Stimulated activated CD4-positive, alpha-beta T cell treated with anti-CD3 and anti-CD28 coated beads, Interleukin-4, amount 100 ng/mL, for 24 hours (primary cell): ENCODE measurements at regions not wholly inside any gene's neighbourhood (a gene's known extent, or its start where the extent isn't known, plus 50 kb on each side); places are given as distances from the start of the nearest gene placed in this dataset.
"Not testable (repeated sequence)": the region's sequence is repeated elsewhere in the genome, so short reads cannot be mapped to it uniquely, and the experiment has no call there.

ENCODE experiments used
- DNase-seq: peaks from one replicate; pipeline ENCODE4 v3.0.0-alpha.2; 2020

DNA sequence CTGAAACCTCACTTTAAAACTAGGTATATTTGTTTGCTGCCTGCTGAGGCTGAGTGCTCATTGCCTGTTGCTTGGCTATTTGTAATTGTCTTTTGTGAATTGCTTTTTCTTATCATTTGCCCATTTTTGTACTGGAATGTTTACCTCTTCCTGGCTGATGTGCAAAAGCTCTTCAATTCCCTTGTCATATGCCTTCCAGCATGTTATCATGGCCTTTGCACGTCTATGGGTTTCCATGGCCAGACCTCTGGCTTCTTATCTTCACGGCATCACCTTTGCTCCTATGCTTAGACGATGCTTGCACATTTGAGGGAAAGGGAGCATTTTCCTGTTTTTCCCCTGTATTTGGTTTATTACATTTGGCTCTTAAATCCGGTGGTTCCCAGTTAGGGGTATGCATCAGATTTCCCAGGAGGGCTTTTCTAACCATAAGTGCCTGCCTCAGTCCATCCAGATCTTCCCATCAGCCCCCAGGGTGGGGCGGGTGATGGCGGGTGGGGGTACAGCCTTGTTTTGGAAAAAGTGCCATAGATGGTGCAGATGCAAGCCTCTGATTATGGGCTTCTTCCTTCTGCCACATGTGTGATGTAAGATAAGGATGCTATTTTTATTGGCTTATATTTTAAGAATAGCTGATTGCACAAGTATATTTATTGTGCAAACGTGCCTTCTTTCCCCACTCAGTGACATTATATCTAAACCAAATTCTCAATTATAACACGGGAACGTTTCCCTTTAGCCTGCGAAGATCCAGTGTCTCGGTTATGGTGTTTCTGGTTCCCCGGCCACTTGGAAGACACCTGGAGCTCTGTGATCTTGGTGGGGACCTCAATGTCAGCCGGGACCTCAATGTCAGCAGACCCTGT lies 70.6 kb upstream of the SEPTIN5 start:
- no peak for DNase-seq

DNA sequence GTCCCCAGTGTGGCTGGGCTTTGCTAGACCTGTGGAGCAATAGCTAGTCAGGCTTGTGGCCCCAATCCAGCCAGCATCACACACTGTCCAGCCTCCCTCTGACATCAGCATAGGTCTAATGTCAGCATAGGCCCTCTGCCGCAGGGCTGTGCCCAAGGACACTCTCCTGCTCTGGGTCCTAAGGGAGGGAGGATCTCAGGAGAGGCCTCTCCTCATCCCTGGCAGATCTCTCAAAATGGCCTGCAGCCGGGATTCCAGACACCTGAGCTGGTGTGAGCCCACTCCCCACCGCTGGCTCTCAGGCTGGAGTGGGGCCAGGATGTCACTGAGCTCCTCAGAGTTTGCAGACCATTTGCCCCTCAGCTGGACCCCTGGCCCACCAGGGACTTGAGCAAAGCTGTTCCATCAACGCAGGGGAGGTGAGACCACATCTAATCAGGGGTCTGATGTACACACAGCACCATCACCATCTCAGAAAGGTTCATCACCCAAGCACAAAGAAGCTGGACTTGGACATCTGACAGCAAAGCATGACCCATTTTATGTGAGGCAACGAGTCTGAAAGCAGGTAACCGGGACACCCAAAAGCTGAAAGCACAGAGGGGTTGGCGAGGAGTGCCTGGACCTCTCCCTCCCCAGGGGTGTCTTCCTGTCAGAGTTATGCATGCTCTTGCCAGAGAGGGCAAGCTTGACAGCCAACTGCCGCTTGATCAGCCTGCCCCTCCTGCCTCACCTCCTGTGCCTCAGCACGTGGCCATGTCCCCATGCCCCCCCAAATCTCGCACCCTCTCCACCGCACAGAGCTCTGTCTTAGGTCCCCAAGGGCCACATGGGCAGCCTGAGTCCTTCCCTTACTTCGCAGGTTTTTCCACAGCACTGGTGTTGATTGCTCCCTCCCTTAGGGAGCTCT lies 69.7 kb upstream of the SEPTIN5 start:
- DNase-seq: no peak

DNA sequence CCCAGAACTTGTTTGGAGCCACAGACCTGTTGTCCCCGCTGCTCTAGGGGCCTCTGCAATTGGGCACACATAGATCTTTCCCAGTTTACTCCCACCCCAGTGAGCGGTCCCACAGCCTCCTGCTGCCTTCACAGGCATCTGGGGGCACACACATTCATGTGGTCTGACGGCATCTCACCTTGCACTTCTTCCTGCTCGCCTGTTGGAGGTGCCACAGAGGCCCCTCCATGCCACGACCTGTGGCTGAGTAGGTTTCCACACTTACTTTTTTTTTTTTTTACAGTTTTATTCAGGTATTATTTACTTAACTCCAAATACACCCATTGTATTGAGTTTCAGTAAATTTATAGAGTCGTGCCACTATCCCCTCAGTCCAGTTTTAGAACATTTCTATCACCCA lies 68.9 kb upstream of the SEPTIN5 start:
- no peak for DNase-seq

DNA sequence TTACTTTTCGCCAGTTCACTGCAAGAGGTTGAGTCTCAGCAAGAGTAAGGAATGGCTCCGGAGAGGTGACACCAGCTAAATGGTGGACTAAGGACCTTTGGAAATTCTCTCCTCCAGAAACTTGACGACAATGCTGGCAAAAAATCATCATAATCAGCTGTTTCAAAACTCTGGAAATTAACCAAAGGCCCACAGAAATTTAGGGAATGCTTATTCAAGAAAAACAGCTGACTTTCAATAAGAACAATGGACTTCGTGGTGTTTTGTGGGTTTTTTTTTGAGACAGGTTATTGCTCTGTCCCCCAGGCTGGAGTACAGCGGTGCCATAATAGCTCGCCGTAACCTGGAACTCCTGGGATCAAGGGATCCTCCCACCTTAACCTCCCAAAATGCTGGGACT lies 68.4 kb upstream of the SEPTIN5 start:
- DNase-seq: no peak

DNA sequence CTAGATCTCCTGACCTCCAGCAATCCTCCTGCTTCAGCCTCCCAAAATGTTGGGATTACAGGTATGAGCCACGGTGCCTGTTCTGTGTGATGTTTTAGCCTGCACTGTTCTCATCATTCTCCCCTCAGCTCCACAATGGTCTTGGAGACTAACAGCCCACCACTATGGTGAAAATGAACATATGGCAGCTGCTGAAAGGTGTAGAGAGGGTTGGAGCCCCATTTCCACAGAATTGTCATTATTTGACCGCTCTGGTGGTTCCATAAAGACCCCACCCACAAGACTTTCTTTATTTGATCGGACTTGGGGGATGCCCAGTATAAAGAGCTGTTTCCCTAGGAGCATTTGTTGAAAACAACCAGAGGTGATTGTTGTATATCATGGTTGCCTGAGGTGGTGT lies 67.9 kb upstream of the SEPTIN5 start:
- DNase-seq: no peak

DNA sequence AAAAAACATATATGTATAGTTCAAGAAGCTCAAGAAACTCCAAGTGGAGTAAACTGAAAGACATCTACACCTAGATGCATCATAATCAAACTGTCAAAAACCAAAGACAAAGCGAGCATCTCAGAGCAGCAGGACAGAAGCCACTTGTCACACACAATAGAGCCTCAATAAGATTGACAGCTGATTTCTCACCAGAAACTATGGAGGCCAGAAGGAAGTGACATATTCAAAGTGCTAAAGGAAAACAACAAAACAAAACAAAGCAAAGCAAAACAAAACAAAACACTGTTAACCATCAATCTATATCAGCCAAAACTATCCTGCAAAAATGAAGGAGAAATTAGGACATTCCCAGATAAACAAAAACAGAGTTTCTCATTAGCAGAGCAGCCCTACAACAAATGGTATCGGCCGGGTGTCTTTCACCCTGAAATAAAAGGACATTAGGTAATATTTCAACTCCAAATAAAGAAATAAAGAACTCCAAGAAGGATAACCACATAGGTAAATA lies 65.8 kb upstream of the SEPTIN5 start:
- DNase-seq: no peak

DNA sequence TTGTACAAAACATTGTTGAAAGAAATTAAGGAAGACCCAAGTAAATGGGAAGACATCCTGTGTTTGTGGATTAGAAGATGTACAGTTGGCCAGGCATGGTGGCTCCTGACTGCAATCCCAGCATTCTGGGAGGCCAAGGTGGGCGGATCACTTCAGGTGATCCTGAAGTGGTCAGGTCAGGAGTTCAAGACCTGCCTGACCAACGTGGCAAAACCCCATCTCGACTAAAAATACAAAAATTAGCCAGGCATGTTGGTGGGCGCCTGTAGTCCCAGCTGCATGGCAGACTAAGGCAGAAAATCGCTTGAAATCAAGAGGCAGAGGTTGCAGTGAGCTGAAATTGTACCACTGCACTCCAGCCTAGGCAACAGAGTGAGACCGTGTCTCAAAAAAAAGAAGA lies 62.0 kb upstream of the SEPTIN5 start:
- DNase-seq: no peak

DNA sequence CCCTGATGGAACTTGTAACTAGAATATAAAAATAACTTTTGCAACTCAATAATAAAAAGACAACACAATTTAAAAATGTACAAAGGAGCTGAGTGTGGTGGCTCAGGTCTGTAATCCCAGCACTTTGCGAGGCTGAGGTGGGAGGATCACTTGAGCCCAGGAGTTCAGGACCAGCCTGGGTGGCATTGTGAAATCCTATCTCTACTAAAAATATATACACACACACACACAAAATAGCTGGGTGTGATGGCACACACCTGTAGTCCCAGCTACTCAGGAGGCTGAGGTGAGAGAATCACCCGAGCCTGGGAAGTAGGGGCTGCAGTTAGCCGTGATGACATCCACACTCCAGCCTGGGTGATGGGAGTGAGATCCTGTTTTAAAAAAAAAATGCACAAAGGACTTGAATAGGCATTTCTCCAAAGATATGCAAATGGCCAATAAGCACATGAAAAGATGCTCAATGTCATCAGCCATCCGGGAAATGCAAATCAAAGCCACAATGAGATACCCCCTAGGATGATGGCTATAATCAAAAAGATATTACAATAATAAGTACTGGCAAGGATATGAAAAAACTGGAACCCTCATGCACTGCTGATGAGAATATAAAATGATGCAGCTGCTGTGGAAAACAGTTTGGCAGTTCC lies 59.8 kb upstream of the SEPTIN5 start:
- DNase-seq: no peak

DNA sequence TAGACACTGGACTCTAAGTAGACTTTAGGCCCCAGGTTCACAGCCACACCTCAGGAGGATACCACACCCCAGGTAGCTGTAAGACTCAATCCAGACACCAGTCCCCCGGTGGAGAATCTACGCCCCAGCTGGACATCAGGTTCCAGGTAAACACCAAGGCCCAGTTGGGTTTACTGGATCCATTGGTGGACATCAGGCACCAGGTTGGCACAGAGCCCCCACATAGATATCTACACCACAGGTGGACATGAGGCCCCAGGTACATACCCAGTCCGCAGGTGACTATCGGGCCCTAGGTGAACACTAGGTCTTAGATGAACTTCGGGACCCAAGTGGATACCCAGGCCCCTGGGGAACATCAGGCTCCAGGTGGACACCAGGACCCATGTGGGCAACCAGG lies 58.9 kb upstream of the SEPTIN5 start:
- DNase-seq: no peak

DNA sequence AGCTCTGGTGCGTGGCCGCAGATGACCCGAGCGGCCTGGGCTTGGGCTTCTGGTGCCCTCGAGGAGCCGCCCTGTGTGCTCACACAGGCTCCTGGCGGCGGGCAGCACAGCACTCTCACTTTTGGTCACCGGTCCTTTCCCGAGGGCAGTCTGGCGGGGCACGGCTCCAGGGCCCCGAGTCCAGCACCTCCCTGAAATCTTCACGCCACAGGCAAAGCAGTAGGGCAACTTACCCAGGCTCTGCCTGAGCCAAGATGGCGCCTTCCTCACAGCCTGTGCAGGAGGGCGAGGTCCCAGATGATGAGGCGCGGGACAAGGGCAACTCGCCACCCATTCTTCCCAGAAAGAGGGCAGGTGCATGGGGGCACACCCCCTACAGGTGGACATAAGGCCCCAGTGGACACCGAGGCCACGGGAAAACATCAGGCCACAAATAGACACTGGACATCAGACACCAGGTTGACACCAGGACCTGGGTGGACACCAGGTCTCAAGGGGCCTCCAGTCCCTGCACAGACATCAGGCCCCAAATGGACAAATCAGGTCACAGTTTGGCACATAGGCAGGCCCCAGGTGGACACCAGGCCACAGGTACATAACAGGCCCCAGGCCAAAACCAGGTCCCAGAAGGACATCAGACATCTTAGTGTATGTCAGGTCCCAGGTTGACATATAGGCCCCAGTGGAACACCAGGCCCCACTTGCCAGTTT lies 57.6 kb upstream of the SEPTIN5 start:
- DNase-seq: no peak

DNA sequence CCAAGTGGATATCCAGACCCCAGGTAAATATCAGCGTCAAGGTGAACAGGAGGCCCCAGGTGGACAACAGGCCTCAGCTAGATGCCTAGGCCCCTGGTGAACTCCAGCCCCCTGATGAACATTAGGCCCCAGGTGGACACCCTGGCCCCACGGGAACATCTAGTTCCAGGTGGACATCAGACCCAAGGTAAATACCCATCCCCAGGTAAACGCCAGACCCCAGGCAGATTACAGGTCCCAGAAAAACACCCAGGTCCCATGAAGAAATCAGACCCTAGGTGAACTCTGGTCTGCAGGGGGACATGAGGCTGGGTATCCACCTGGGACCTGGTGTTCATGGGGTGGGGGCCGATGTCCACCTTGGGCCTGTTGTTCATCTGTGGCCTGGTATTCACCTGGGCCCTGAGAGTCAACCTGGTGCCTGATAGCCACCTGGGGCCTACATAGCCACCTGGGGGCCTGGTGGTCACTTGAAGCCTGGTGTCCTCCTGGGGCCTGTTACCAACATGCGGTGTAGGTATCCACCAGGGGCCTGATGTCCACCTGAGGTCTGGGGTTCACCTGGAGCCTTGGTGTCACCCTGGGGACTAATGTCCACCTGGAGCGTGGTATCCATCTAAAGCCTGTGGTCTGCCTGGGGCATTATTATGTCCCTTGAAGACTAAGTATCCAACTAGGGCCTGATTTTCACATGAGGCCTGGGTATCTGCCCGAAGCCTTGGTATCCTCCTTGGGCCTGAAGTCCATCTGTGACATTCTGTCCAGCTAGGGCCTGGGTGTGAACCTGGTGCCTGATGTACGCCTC lies 56.8 kb upstream of the SEPTIN5 start:
- no peak for DNase-seq

DNA sequence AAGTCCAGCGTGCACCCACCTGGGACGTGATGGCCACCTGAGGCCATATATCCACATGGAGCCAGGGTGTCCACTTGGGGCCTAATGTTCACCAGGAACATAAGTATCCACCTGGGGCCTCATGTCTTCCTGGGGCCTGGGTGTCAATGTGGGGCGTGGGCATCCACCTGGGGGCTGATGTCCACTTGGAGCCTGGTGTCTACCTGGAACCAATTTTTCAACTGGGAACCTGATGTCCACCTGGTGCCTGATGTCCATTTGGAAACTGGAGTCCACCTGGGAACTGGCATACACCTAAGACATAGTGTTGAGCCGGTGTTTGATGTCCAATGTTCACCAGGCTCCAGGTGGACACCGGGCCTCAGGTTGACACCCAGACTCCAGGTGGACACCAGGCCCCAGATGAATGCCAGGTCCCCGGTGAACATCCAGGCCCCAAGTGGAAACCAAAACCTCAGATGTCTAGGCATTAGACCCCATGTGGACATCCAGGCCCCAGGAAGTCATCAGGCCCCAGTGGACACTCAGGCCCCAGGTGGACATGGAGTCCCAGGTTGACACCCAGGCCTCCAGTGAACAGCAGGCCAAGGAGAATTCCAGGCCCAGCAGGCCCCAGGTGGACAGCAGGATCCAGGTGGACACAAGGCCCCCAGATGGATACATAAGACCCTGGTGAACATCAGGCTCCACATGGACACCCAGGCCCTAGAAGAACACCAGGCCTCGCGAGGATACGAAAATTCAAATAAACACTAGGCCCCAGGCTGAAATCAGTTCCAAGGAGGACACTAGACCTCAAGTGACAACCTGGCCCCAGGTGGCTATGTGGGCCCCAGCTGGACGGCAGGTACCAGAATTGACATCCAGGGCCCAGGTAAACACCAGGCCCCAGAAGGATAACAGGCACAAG lies 56.0 kb upstream of the SEPTIN5 start:
- DNase-seq: no peak

DNA sequence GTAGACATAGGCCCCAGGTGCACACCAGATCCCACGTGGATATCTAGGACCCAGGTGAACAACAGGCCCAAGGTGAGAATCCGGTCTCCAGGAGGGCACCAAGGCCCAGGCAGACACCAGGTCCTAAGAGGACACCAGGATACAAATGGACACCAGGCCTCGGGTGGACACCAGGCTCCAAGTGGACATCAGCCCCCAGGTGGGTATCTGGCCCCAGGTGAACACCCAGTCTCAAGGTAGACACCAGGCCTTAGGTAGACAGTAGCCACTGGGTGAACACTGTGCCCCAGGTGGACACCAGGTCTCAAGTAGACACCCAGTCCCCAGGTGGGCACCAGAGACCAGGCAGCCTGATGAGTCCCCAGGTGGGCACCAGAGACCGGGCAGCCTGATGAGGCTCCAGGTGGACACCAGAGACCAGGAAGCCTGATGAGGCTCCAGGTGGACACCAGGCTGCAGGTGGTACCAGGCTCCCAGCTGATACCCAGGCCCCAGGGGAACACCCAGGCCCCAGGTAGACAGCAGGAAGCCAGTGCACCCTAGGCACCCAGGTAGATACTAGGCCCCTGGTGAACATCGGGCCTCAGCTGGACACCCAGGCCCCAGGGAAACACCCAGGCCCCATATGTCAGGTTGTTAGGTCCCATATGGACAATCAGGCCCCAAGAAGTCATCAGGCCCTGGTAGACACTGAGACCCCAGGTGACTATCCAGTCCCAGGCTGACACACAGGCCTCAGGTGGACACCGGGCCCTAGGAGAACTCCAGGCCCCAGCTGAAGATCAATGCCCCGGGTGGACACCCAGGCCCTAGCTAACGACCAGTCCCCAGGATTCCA lies 55.1 kb upstream of the SEPTIN5 start:
- no peak for DNase-seq

DNA sequence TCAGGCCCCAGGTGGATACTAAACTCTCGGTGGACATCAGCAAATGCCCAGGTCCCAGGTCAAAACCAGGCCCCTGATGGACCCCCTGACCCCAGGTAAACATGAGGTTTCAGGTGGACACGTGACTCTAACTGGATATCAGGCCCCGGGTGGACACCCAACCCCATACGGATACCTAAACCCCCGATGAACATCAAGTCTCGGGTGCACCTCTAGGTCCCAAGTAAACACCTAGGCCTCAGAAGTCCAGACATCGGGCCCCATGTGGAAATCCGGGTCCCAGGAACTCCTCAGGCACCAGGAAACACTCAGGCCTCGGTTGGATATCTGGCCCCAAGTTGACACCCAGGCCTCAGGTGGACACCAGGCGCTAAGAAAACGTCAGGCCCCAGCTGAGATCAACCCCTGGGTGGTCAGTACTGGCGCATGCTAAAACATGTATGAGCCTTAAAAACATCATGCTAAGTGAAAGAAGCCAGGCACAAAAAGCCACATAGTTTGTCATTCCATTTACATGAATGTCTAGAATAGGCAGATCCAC lies 54.4 kb upstream of the SEPTIN5 start:
- no peak for DNase-seq

DNA sequence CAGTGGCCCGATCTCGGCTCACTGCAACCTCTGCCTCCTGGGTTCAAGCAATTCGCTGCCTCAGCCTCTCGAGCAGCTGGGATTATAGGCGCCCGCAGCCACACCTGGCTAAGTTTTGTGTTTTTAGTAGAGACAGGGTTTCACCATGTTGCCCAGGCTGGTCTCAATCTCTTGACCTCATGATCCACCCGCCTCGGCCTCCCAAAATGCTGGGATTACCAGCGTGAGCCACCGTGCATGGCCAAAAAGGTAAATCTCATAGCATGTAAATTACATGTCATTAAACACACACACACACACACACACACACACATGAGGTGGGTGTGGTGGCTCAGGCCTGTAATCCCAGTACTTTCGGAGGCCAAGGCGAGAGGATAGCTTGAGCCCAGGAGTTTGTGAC lies 53.7 kb upstream of the SEPTIN5 start:
- not testable (repeated sequence) for DNase-seq

DNA sequence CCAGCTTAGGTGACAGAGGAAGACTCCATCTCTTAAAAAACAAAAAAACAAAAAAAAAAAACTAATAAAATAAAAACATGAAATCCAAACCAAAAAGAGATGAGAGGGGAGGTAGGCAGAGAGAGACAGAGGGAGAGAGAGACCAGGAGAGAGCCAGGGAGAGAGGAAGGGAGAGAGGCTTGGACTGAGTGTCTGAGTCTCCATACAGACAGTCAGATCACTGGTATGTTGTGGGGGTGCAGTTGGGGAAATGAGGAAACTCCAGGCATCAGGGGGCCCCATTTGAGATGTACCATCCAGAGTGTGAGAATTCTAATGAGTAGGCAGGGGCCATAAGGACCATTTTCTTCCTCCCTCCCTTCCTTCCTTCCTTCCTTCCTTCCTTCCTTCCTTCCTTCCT lies 53.1 kb upstream of the SEPTIN5 start:
- no peak for DNase-seq

DNA sequence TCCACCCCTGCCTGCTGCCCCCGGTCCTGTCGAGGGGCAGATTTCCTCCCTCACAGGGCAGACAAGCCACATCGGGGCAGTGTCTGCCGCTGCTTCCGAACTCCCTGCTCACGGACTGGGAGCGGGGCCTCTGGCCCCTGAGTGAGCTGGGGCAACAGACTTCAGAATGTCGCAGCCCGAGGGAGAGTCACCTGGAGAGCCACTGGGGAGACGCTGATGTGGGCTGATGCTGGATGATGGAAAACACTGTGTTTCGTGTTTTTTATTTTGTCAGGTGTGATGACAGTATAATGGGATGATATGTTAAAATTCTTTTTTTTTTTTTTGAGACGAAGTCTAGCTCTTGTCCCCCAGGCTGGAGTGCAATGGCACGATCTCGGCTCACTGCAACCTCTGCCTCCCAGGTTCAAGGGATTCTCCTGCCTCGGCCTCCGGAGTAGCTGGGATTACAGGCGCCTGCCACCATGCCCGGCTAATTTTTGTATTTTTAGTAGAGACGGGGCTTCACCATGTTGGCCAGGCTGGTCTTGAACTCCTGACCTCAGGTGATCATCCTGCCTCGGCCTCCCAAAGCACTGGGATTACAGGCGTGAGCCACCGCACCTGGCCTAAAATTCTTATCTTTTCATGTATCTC lies 52.1 kb upstream of the SEPTIN5 start:
- DNase-seq: not testable (repeated sequence)

DNA sequence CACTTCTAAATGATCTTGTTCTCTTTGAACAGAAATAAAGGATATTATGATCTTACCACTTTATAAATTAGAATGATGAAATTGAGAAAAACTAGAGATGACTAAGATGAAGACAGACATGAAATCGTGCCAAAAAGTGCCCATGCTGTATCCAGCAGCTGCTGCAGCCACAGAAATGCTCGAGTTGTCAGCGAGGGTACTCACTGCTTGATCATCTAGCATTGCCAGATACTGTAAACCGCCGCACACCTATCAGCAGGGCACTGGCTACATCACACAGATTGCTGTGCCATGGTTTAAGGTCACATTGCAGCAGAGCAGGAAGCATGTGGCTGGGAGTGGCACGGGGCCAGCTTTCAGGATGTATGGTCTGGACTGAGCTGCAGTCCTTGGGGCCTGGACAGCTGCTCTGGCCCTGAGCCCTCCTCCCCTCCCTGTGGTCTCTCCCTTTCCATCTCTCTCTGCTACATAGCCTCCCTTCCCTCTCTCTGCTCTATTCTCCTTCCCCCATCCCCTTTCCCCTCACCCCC lies 51.0 kb upstream of the SEPTIN5 start:
- DNase-seq: no peak
